Spleen (tissue), 11 donors: ENCODE measurements at regions not wholly inside any gene's neighbourhood (a gene's known extent, or its start where the extent isn't known, plus 50 kb on each side); places are given as distances from the start of the nearest gene placed in this dataset.

ENCODE experiments used
- DNase-seq: peaks from one replicate; pipeline ENCODE4 v3.0.0-alpha.2; 2020
- H3K27ac ChIP-seq, 8 donors: fragments of 200-600 bp; sonication (generic) in 7 of 8; 1 replicate in 4 of 8; 2 replicates in 4 of 8; pipeline versions ENCODE4 v1.5.0 to v1.8.0; 2016 to 2021; ENCODE audit warnings: inconsistent platforms in 4 of 8, mild to moderate bottlenecking in 4 of 8, moderate library complexity in 1 of 8
- H3K27me3 ChIP-seq, 7 donors: fragments of 200-600 bp; sonication (generic) in 6 of 7; replicated peaks in 1 of 7; 1 replicate in 4 of 7; 2 replicates in 3 of 7; pipeline versions ENCODE4 v1.5.0 to v1.8.0; 2016 to 2021; ENCODE audit warnings: inconsistent platforms in 3 of 7, mild to moderate bottlenecking in 1 of 7
- H3K36me3 ChIP-seq, 6 donors: fragments of 200-600 bp; sonication (generic) in 5 of 6; 1 replicate in 4 of 6; 2 replicates in 2 of 6; pipeline versions ENCODE4 v1.5.0 to v1.8.0; 2016 to 2021; ENCODE audit warnings: inconsistent platforms in 2 of 6
- H3K4me1 ChIP-seq, 6 donors: fragments of 200-600 bp; sonication (generic) in 5 of 6; 1 replicate in 3 of 6; 2 replicates in 3 of 6; pipeline versions ENCODE4 v1.5.0 to v1.8.0; 2016 to 2021; ENCODE audit warnings: inconsistent platforms in 3 of 6
- H3K4me3 ChIP-seq, 8 donors: fragments of 200-600 bp; sonication (generic) in 7 of 8; 1 replicate in 4 of 8; 2 replicates in 4 of 8; pipeline versions ENCODE4 v1.5.0 to v1.8.0; 2016 to 2021; ENCODE audit warnings: inconsistent platforms in 4 of 8, mild to moderate bottlenecking in 4 of 8, moderate library complexity in 2 of 8
- H3K9me3 ChIP-seq, 8 donors: fragments of 200-600 bp; sonication (generic) in 7 of 8; 1 replicate in 4 of 8; 2 replicates in 4 of 8; pipeline versions ENCODE4 v1.5.0 to v1.8.0; 2016 to 2021; ENCODE audit warnings: inconsistent platforms in 4 of 8
- POLR2A ChIP-seq, 3 donors: fragments of 450-650 bp; IDR thresholded peaks; one replicate each; pipeline ENCODE4 v1.5.1; 2017; ENCODE audit warnings: antibody characterized with exemption in 3 of 3, mild to moderate bottlenecking in 1 of 3
- POLR2AphosphoS5 ChIP-seq, 3 donors: sonication (generic); formaldehyde crosslinking; IDR thresholded peaks; one replicate each; pipeline ENCODE4 v1.5.1; 2017; ENCODE audit warnings: antibody characterized with exemption in 3 of 3
- WGBS, 5 donors: extraction: QIAGEN DNeasy Blood & Tissue Kit in 3 of 5; methylation state at CpG; one replicate each; pipeline versions ENCODE4 v1.1.5 to v1.1.7; 2013 to 2018; 5-methylcytosine and 5-hydroxymethylcytosine counted together
- intact Hi-C: fragments of 100-400 bp; cut with DNase I; formaldehyde crosslinking; loops from one replicate; pipeline ENCODE4 v1.15.0; 2023; ENCODE audit warnings: low total_unique reads
- TF ChIP-seq, protein P1 (sequence below), 11 experiments: fragments of 200-600 bp in 7 of 11; fragments of 450-650 bp in 4 of 11; sonication (generic) in 4 of 11; IDR thresholded peaks in 8 of 11; conservative IDR thresholded peaks in 3 of 11; 1 replicate in 7 of 11; 2 replicates in 4 of 11; pipeline versions ENCODE4 v1.4.0 to v1.8.0; 2016 to 2021; ENCODE audit warnings: antibody characterized with exemption in 11 of 11, inconsistent platforms in 4 of 11, mild to moderate bottlenecking in 1 of 11
- donor health status: healthy with polysubstance abuse.
- donor health status: DM: no; HTN: no; CAD: no; lungs with moderate emphysema.
- donor health status: DM: no; HTN: no; CAD: no.
- donor health status: Bipolar disorder and iron deficiency.
- donor health status: healthy.
- donor health status: DM: no; HTN: no; CAD: no.
- donor health status: DM: yes; HTN: yes; CAD: no.

DNA sequence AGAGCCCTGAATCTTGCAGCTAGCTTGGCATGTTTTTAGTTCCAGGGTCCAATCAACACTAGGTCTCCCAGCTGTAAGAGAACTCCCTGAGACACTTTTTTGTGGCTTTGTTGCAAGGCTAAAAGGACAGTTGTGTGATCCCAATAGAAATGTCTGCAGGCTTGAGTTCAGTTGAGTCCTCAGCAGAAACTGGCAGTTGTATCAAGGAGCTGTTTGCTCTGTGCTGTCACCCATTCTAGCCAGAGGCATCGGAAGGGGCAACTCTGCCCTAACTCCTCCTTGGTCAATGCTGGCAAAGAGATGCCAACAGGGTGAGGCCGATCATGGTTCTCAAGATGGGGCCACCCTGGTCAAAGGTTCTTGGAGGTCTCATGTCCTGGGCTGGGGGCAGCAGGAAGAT, 224.1 kb downstream of the BUB3 start:
- H3K4me3 ChIP-seq = no peak overlapping the region
- 86 to 100% (median 93%) methylated on average over 2 of the region's 2 CpGs for WGBS, 5 donors
- TF ChIP-seq POLR2A (IDR thresholded peaks at IDR 0.05) (no peak), POLR2AphosphoS5 (IDR thresholded peaks at IDR 0.05) (no peak)
- TF ChIP-seq, protein P1, sequence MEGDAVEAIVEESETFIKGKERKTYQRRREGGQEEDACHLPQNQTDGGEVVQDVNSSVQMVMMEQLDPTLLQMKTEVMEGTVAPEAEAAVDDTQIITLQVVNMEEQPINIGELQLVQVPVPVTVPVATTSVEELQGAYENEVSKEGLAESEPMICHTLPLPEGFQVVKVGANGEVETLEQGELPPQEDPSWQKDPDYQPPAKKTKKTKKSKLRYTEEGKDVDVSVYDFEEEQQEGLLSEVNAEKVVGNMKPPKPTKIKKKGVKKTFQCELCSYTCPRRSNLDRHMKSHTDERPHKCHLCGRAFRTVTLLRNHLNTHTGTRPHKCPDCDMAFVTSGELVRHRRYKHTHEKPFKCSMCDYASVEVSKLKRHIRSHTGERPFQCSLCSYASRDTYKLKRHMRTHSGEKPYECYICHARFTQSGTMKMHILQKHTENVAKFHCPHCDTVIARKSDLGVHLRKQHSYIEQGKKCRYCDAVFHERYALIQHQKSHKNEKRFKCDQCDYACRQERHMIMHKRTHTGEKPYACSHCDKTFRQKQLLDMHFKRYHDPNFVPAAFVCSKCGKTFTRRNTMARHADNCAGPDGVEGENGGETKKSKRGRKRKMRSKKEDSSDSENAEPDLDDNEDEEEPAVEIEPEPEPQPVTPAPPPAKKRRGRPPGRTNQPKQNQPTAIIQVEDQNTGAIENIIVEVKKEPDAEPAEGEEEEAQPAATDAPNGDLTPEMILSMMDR (IDR thresholded peaks at IDR 0.05 in 8 of 11, conservative IDR thresholded peaks at IDR 0.05 in 3 of 11) = no peak
- no peaks in the 10 kb centered on the region for H3K4me1 ChIP-seq
- no peaks in the 10 kb centered on the region for H3K9me3 ChIP-seq
- no peaks in the 10 kb centered on the region for H3K36me3 ChIP-seq
- intact Hi-C loops = no loop called here
- H3K27me3 ChIP-seq = no peaks in the 10 kb centered on the region
- peak; percentile 25 for DNase-seq
- H3K27ac ChIP-seq = no peak overlapping the region

DNA sequence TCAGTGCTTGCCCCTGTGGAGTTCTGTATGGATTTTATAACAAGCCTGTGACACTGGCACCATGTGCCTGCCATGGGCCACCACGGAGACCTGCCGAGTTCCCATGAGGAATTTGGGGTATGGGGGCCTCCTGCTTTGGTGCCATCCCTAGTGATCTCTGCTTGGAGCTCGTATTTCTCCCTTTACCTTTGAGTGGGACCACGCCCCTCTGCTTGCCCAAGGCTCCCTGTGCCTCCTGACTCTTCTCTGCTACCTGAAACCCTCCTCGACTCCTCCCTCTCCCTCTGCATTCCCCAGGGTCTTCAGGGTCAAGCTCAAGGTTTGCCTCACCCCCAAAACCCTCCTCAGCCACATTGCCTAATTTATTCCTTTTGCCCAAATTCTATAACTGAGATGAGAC, 225.0 kb downstream of the BUB3 start:
- intact Hi-C loops = no loop called here
- 61 to 70% (median 64%) methylated on average over 4 to 5 of the region's 5 CpGs for WGBS, 5 donors
- H3K4me3 ChIP-seq = no peak overlapping the region
- DNase-seq = peak; percentile 31
- H3K27me3 ChIP-seq = no peaks in the 10 kb centered on the region
- H3K36me3 ChIP-seq = no peaks in the 10 kb centered on the region
- no peaks in the 10 kb centered on the region for H3K4me1 ChIP-seq
- H3K27ac ChIP-seq = no peak overlapping the region
- H3K9me3 ChIP-seq = no peaks in the 10 kb centered on the region
- TF ChIP-seq POLR2AphosphoS5 (IDR thresholded peaks at IDR 0.05) (no peak), POLR2A (IDR thresholded peaks at IDR 0.05) (no peak)
- TF ChIP-seq, protein P1 (IDR thresholded peaks at IDR 0.05 in 8 of 11, conservative IDR thresholded peaks at IDR 0.05 in 3 of 11) = no peak

DNA sequence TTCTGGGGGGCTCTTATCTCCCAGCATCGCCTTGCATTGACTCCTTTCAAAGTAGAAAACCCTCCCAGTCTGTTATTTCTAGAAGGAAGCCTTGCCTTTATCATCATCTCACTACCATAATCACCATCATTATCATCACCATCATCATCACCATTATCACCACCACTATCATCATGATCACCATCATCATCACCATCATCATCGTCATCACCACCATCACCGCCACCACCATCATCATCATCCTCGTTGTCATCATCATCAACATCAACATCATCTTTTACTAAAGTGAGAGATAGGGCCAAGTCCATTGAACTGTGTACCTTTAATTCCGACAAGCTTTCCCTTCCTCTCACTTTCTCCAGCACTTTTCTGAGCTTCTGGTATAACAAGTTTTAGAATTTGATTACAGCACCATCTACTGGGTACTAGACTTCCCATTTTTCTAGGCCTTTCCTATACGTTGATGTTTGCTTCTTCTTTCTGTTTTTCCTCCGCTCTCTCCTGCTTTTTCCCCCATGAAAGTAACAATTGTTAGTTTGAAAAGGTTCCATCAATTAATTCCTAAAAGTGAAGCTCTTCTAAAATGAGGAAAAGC, 226.4 kb downstream of the BUB3 start:
- H3K4me3 ChIP-seq = no peak overlapping the region
- TF ChIP-seq, protein P1 (IDR thresholded peaks at IDR 0.05 in 8 of 11, conservative IDR thresholded peaks at IDR 0.05 in 3 of 11) = peak in 4 of 11 experiments; percentile 9 to 29 (median 14)
- no peak for TF ChIP-seq POLR2A (IDR thresholded peaks at IDR 0.05)
- H3K27me3 ChIP-seq = no peaks in the 10 kb centered on the region
- peaks cover 0 to 10% (median 7%) of the 10 kb centered on the region in 8 donors for H3K9me3 ChIP-seq
- H3K27ac ChIP-seq = no peak overlapping the region
- DNase-seq = no peak
- WGBS, 5 donors = 66 to 69% (median 68%) methylated on average over 7 of the region's 7 CpGs
- no peaks in the 10 kb centered on the region for H3K36me3 ChIP-seq
- H3K4me1 ChIP-seq = no peaks in the 10 kb centered on the region
- intact Hi-C loops = no loop called here

DNA sequence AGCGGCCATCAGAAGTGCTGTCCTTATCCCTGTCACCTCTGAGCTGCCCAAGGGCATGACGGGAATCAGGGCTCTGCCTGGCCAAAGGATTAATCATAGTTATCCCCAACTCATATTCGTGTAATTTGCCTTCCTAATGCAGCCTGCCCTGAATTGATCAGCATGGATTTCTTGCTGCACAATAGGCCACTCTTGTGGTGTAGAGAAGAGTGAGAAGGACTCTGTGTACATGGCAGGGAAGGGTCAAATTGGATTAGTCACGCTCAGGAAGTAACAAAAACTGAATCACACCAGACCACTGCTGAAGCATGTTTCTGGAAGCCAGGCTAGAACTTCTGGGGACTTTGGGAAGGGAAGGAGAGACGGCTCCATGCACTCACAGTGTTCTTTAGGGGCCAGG, 227.0 kb downstream of the BUB3 start:
- Histone ChIP-seq H3K9me3 (peaks cover 0 to 16% (median 13%) of the 10 kb centered on the region in 8 donors), H3K4me3 (no peak overlapping the region), H3K36me3 (no peaks in the 10 kb centered on the region), H3K27me3 (no peaks in the 10 kb centered on the region), H3K4me1 (no peaks in the 10 kb centered on the region), H3K27ac (no peak overlapping the region)
- 69 to 78% (median 74%) methylated on average over 5 of the region's 5 CpGs for WGBS, 5 donors
- DNase-seq = peak; percentile 24
- intact Hi-C loops = no loop called here
- TF ChIP-seq POLR2A (IDR thresholded peaks at IDR 0.05) (no peak), POLR2AphosphoS5 (IDR thresholded peaks at IDR 0.05) (no peak)
- TF ChIP-seq, protein P1 (IDR thresholded peaks at IDR 0.05 in 8 of 11, conservative IDR thresholded peaks at IDR 0.05 in 3 of 11) = no peak
